HCT116 (cell line): ENCODE measurements at regions not wholly inside any gene's neighbourhood (a gene's known extent, or its start where the extent isn't known, plus 50 kb on each side); places are given as distances from the start of the nearest gene placed in this dataset.

Experiments used
- ATAC-seq: fragments of 200-7000 bp; cut with Tn5 transposase; 2 replicates; pipeline ENCODE4 v1.9.1; 2020; ENCODE audit warnings: mild to moderate bottlenecking, moderate library complexity
- BruUV-seq: library from RNA; stranded (reverse); fragments of 400-500 nt; replicated peaks from 2 replicates; lab custom pipeline; 2021; lab: Mats Ljungman, UMichigan
- CTCF ChIA-PET: fragments of 300-600 bp; sonication (Branson Sonifier 250); formaldehyde crosslinking; loops from one replicate; lab custom pipeline; 2021; ENCODE audit warnings: antibody characterized with exemption; lab: Charles Lee
- POLR2A ChIA-PET: fragments of 300-600, 350-600 bp; sonication (Branson Sonifier 250); formaldehyde crosslinking; loops from one replicate; lab custom pipeline; 2021; ENCODE audit warnings: antibody characterized with exemption; lab: Charles Lee
- RAD21 ChIA-PET, 2 experiments: fragments of 300-600 bp; sonication (Branson Sonifier 250); formaldehyde crosslinking; loops; one replicate each; lab custom pipeline; 2023; ENCODE audit warnings: low total read pairs in 2 of 2; ENCODE audit not compliant: uncharacterized antibody in 2 of 2, unreplicated experiment in 2 of 2, low non-redundant PET in 1 of 2; lab: Charles Lee
- DNase-seq: peaks from one replicate; pipeline ENCODE4 v3.0.0-alpha.2; 2010; ENCODE audit warnings: low read depth, low spot score
- H2AFZ ChIP-seq: fragments of 200-600 bp; shearing (Covaris generic), sonication (generic); 2 replicates; pipeline ENCODE4 v1.6.1; 2017; ENCODE audit warnings: low read depth, mixed run types, mixed read lengths, antibody characterized with exemption, low read length; ENCODE audit not compliant: poor library complexity, severe bottlenecking
- H3K27ac ChIP-seq: 2 replicates; pipeline ENCODE4 v1.5.1; 2012; ENCODE audit warnings: low read depth, low read length
- H3K27me3 ChIP-seq: fragments of 200-600 bp; sonication (generic); 2 replicates; pipeline ENCODE4 v1.6.1; 2016; ENCODE audit warnings: mixed run types, low read length, mixed read lengths; ENCODE audit not compliant: insufficient read depth
- H3K36me3 ChIP-seq, 2 experiments: fragments of 200-500 bp in 1 of 2; fragments of 200-600 bp in 1 of 2; sonication (Bioruptor generic) in 1 of 2; sonication (generic) in 1 of 2; 2 replicates each; pipeline versions ENCODE4 v1.5.1 to v1.6.1; 2014 to 2016; ENCODE audit warnings: low read length in 2 of 2, inconsistent platforms in 1 of 2, mixed read lengths in 1 of 2, mixed run types in 1 of 2; ENCODE audit not compliant: insufficient read depth in 2 of 2, control insufficient read depth in 1 of 2
- H3K4me1 ChIP-seq, 2 experiments: fragments of 200-600 bp in 1 of 2; sonication (generic) in 1 of 2; 2 replicates each; pipeline versions ENCODE4 v1.5.1 to v1.6.1; 2012 to 2017; ENCODE audit warnings: low read length in 2 of 2, inconsistent platforms in 1 of 2, mild to moderate bottlenecking in 1 of 2, mixed read lengths in 1 of 2, mixed run types in 1 of 2, moderate library complexity in 1 of 2; ENCODE audit not compliant: insufficient read depth in 2 of 2, control insufficient read depth in 1 of 2
- H3K4me2 ChIP-seq: fragments of 200-600 bp; sonication (generic); 2 replicates; pipeline ENCODE4 v1.6.1; 2017; ENCODE audit warnings: mixed run types, low read length, mixed read lengths
- H3K4me3 ChIP-seq, 2 experiments: fragments of 200-600 bp in 1 of 2; sonication (generic) in 1 of 2; replicated peaks in 1 of 2; 2 replicates each; pipeline ENCODE4 v1.5.1; 2011 to 2016; ENCODE audit warnings: low read length in 2 of 2, control low read depth in 1 of 2, low read depth in 1 of 2, mild to moderate bottlenecking in 1 of 2, mixed read lengths in 1 of 2, mixed run types in 1 of 2
- H3K79me2 ChIP-seq: fragments of 200-600 bp; sonication (generic); 2 replicates; pipeline ENCODE4 v1.6.1; 2017; ENCODE audit warnings: mild to moderate bottlenecking, mixed run types, low read length, moderate library complexity, mixed read lengths; ENCODE audit not compliant: insufficient read depth
- H3K9ac ChIP-seq: fragments of 200-600 bp; sonication (generic); 2 replicates; pipeline ENCODE4 v1.6.1; 2016; ENCODE audit warnings: low read length, mixed read lengths
- H3K9me2 ChIP-seq: fragments of 200-600 bp; sonication (generic), shearing (Covaris generic); 2 replicates; pipeline ENCODE4 v1.6.1; 2017; ENCODE audit warnings: mixed run types, mild to moderate bottlenecking, moderate library complexity; ENCODE audit not compliant: insufficient read depth
- H3K9me3 ChIP-seq, 2 experiments: fragments of 200-500 bp in 1 of 2; fragments of 200-600 bp in 1 of 2; sonication (Bioruptor generic) in 1 of 2; sonication (generic) in 1 of 2; 2 replicates each; pipeline ENCODE4 v1.6.1; 2014 to 2017; ENCODE audit warnings: low read length in 2 of 2, mixed read lengths in 2 of 2, inconsistent platforms in 1 of 2, low read depth in 1 of 2, mild to moderate bottlenecking in 1 of 2, mixed run types in 1 of 2, moderate library complexity in 1 of 2; ENCODE audit not compliant: control insufficient read depth in 1 of 2, insufficient read depth in 1 of 2
- H4K20me1 ChIP-seq: fragments of 200-600 bp; sonication (generic), shearing (Covaris generic); 2 replicates; pipeline ENCODE4 v1.6.1; 2017; ENCODE audit warnings: mixed run types, mild to moderate bottlenecking, moderate library complexity; ENCODE audit not compliant: insufficient read depth
- CBX3 ChIP-seq: IDR thresholded peaks from 2 replicates; pipeline ENCODE4 v1.6.1; 2012; ENCODE audit warnings: low read depth
- CTCF ChIP-seq, 3 experiments: fragments of 200-600 bp in 1 of 3; sonication (generic) in 1 of 3; IDR thresholded peaks in 2 of 3; conservative IDR thresholded peaks in 1 of 3; 2 replicates each; pipeline ENCODE4 v1.5.1; 2012 to 2017; ENCODE audit warnings: low read depth in 2 of 3, low read length in 2 of 3, antibody characterized with exemption in 1 of 3, borderline replicate concordance in 1 of 3, control low read depth in 1 of 3, mild to moderate bottlenecking in 1 of 3, mixed read lengths in 1 of 3, mixed run types in 1 of 3, moderate library complexity in 1 of 3; ENCODE audit not compliant: insufficient read depth in 1 of 3
- RAD21 ChIP-seq: IDR thresholded peaks from 2 replicates; pipeline ENCODE4 v1.6.1; 2012; ENCODE audit warnings: low read depth, mild to moderate bottlenecking
- YY1 ChIP-seq: IDR thresholded peaks from 2 replicates; pipeline ENCODE4 v1.6.1; 2011; ENCODE audit warnings: low read length, low read depth, moderate library complexity, mild to moderate bottlenecking; ENCODE audit not compliant: insufficient replicate concordance; ENCODE audit errors: extremely low read depth
- ZBTB33 ChIP-seq: IDR thresholded peaks from 2 replicates; pipeline ENCODE4 v1.6.1; 2011; ENCODE audit warnings: mild to moderate bottlenecking, low read length, moderate library complexity; ENCODE audit not compliant: insufficient replicate concordance; ENCODE audit errors: extremely low read depth
- intact Hi-C: fragments of 100-400 bp; cut with micrococcal nuclease; formaldehyde crosslinking; loops from 2 replicates; pipeline ENCODE4 v1.10.0; 2022

- no peaks in the 10 kb centered on the region for H3K27me3 ChIP-seq
- no peak overlapping the region for H3K9ac ChIP-seq
- H3K36me3 ChIP-seq: no peaks in the 10 kb centered on the region
- intact Hi-C loops: loop anchor here (1.0 to 5.0 kb wide), 2 partner anchors 352 to 730 kb away; no protein-coding TSS in a partner anchor
- no peaks in the 10 kb centered on the region for H3K9me3 ChIP-seq
- RAD21 ChIA-PET: interaction anchor here in 1 of 2 experiments (0.8 kb wide), 1 partner anchor 129 kb away, joined by 3 read pairs; no protein-coding TSS in a partner anchor
- H3K9me2 ChIP-seq: no peaks in the 10 kb centered on the region
- CTCF ChIA-PET: interaction anchor here (0.6 to 2.7 kb wide), 15 partner anchors 9 to 433 kb away, joined by 3 to 18 read pairs (median 4); no protein-coding TSS in a partner anchor
- POLR2A ChIA-PET: no interaction called here
- H3K79me2 ChIP-seq: no peaks in the 10 kb centered on the region
- peak; percentile 89 for ATAC-seq
- H3K27ac ChIP-seq: no peak overlapping the region
- peak; percentile 66 to 79 (median 74); a peak in 5 of 6 replicates for TF ChIP-seq CTCF (IDR thresholded peaks at IDR 0.05 in 2 of 3, conservative IDR thresholded peaks at IDR 0.05 in 1 of 3; ENCODE audit: borderline replicate concordance in 1 of 3, insufficient read depth in 1 of 3, low read depth in 2 of 3, low read length in 2 of 3)
- 0 out of 2 replicates have a peak, but pooled peaks have one; percentile 31 for TF ChIP-seq CBX3
- TF ChIP-seq ZBTB33: no peak
- TF ChIP-seq YY1: peak; percentile 27
- peak; percentile 75 for TF ChIP-seq RAD21
- peaks cover 0 to 6% of the 10 kb centered on the region in 2 experiments; a peak in 2 of 4 replicates for H3K4me1 ChIP-seq
- no peak overlapping the region for H3K4me3 ChIP-seq
- peak; percentile 40 for DNase-seq
- H3K4me2 ChIP-seq: no peak overlapping the region
- no peak overlapping the region for H2AFZ ChIP-seq
- BruUV-seq: no TSS peak
- H4K20me1 ChIP-seq: 0 out of 2 replicates have a peak, but pooled peaks cover 3% of the 10 kb centered on the region
Observed at GRCh38 chr5:145697251-145697990, 137.7 kb downstream of the PRELID2 start.
